ENCODE measurements at regions not wholly inside any gene's neighbourhood (a gene's known extent, or its start where the extent isn't known, plus 50 kb on each side); places are given as distances from the start of the nearest gene placed in this dataset.
A peak's percentile ranks its signal among the peaks of the same experiment; 100 is the strongest.
"Not testable (repeated sequence)": the region's sequence is repeated elsewhere in the genome, so short reads cannot be mapped to it uniquely, and the experiment has no call there.

DNA sequence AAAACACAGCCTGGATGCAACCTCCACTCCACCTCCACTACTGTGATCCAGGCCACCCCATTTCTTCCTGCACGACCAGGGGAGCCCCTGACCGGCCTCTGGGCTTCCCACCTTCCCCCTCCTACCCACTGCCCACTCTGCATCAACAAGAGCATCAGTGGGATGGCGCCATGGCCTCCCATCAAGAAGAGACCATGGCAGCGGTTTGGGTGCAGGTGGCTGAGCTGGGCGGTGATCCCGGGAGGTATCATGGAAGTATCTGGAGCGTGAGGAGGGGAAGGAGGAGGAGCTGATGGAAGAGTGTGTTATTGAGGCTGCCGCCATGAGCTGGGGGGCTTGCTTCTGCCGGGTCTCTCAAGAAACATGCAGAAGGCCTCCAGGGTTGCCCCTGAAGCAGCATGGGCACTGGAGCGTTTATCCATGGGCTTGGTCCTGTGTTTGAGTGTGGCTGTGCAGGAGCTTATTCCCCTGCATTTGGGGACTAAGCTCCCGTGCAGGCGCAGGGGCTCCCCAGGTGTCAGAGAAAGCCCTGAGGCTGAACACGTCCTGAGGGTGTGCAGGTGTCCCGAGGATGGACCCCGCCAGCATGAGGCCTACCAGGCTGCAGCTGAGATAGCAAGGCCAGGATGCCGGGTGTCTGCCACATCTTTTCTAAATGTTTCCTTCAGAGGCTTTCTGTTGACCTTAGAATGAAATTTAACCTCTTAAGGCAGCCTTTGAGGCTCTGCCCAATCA lies 99.2 kb upstream of the PCBD1 start:
- DNase-seq (ENCODE audit: low spot score): no peak
- no peak for ATAC-seq

DNA sequence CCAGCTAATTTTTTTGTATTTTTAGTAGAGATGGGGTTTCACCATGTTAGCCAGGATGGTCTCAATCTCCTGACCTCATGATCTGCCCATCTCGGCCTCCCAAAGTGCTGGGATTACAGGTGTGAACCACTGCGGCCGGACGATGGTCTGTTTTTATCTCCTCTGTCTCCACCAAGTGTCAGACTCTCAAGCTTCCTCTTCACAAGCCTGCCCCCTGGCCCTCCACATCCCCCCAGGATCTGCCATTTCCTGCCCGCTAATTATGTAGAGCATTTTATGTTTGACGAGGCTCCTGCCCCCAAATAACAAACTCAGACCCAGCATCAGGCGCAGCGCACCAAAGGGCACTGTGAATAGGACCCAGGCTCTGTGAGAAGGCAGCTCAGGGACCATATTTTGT lies 101.8 kb upstream of the PCBD1 start:
- DNase-seq (ENCODE audit: low spot score): not testable (repeated sequence)

DNA sequence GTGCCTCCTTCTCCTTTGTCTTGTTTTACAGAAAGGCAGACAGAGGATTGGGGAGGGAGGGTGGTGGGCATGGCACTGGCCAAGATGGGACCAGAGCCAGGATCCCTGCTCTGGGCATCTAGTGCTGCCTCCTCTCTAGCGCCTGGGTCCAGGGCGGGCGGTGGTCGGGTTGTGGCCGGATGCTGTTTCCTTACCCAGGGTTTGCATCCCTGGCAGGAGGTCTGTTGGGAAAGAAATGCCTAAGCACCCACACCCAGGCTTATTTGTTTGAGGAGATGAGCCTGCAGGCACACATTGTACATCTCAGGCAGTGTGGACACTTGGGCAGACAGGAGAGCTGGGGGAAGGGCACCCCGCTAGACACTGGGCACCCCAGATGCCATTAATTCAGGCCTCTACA lies 102.3 kb upstream of the PCBD1 start:
- no peak for ATAC-seq

More for the DNA sequence above, 101.8 kb upstream of the PCBD1 start:
- ATAC-seq: not testable (repeated sequence)

DNA sequence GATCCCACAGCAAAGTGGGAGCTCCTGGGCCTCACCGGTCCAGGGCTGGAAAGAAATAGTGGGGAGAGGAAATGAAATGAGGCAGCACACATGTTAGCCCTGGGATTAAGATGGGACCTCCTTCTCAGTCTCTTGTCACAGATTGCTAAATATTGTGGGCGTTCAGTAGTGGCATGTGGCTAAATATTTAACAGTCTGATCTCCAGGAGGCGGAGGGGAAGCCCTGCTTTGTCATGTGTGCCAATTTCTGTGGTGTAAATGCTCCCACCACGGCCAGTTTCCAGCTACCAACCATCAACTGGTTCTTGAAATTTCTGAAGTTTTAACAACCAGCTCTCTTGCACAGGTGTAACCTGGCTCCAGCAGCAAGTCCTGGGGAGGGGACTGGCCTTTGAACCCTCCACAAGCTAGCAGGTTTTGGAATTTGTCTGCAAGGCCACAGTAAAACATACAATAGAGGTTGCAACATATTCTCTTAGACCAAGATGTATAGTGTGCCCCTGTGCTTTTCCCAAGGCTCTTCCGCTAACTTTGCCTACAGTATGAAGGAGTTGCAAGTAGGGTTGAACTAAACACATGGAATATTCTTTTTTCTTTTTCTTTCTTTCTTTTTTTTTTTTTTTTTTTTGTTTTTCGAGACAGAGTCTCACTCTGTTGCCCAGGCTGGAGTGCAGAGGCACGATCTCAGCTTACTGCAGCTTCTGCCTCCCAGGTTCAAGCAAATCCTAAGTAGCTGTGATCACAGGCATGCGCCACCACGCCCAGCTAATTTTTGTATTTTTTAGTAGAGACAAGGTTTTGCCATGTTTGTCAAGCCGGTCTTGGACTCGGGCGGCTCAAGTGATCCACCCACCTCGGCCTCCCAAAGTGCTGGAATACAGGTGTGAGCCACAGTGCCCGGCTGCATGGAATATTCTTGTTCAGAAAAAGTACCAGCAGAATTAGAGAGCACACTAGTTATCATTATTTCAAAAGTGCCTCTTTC lies 103.1 kb upstream of the PCBD1 start:
- no peak for DNase-seq (ENCODE audit: low spot score)
- peak; percentile 80 for ATAC-seq

More for the DNA sequence above, 102.3 kb upstream of the PCBD1 start:
- DNase-seq (ENCODE audit: low spot score): no peak

DNA sequence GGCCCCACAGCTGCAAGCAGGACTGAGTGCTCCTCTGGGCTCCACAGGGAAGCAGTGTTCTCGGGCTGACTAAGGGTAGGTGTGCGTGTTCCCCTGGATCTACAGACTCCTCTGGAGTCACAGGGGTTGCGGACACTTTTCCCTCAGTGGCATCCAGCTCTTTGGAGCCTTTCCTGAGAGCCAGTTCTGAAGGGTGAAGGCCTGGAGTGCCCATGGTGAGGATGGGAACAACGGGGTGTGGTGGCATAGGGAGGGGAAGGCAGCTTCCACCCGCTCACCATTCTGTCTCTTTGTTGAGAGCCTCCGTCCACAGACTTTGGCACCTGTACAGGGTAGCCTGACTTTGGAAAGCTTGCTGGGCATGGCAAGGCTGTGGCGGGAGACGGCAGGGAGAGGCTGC lies 104.1 kb upstream of the PCBD1 start:
- DNase-seq (ENCODE audit: low spot score): no peak

DNA sequence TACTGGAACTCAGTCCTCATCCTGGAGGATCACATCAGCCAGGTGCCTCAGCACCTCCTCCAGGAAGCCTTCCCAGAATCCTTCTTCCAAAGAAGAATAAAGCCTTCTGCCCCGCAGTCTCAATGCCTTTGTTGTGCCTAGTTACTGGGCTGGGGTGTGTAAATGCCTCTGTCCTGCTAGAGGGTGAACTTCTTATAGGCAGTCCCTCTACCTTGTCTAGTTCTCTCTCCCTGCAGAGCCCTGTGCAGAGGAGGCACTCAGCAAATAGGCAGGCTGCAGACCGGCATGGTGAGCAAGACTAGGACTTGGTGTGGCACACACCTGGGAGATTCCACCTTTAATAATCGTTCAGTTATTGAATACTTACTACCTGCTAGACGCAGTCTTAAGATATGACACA lies 104.7 kb upstream of the PCBD1 start:
- DNase-seq (ENCODE audit: low spot score) (no peak), ATAC-seq (no peak)

More for the DNA sequence above, 104.1 kb upstream of the PCBD1 start:
- no peak for ATAC-seq

DNA sequence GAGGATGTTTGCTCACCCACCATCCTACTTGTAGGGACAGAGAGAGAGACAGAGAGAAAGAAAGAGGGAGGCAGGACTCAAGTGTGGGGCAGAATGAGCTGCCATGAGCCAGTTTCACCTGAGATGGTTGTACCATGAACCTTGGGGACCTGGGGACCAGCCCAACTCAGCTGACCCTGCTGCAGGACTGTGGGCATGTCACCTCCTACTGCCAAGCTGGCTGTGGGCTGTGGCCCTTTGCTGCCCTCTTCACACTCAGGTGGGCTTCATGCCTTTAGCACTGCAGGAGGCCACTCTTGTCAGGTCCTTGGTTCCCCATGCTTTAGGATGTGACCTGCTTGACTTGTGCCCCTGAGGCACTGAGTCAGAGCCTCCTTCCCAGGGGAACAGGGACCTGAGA lies 108.2 kb upstream of the PCBD1 start:
- ATAC-seq (no peak), DNase-seq (ENCODE audit: low spot score) (no peak)

DNA sequence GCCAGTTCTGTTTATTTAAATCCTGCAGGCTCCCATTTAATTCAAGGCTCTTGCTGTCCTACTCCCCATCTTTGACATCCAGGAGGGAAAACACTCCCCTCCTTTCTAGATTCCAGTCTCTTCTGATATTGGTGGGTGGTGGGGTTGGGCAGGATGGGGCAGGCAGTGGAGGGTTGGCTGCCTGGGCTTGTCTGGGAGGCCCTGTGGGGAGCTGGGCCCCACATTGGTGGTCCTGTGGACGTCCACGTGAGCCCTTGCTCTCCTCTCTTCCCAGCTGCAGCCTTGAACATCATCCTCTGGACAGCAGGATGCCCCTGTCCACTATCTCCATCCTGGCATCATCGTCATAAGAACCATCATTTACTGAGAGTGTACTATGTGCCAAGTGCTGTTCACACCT lies 108.9 kb upstream of the PCBD1 start:
- DNase-seq (ENCODE audit: low spot score): no peak
- no peak for ATAC-seq

DNA sequence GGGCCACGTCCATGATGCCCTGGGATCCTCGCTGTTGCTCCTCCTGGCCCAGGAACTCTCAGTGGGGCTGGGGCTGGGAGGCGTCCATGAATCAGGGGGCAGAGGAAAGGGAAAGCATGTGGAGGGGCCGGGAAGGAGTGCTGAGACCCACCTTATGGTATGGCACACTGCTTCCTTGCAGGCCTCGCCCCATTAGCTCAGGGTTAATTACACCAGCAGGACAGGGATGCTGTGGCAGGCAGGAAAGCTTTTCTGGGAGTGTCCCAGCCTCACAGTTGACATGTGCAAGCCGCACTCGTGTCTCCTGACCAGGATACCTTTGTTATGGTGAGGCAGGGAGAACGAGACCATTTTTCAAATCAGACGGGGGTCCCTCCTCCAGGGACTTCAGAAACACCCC lies 109.7 kb upstream of the PCBD1 start:
- ATAC-seq (no peak), DNase-seq (ENCODE audit: low spot score) (no peak)

DNA sequence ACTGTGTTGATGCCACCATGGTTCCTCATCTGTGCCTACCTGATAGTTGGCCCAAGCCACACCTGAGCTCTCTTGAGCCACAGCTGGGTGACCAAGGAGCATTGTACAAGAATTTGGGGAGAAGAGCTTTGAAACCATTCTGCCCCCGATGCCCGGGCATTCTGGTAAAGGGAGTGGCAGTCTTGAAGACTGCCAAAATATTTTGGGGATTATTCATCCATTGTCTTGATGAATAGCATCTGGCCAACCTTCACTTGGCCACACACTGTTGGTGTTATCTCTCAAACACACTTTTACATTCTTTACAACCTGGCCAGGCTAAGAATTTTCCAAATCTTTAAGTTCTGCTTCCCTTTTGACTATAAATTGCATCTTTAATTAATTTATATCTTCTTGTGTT lies 113.1 kb upstream of the PCBD1 start:
- DNase-seq (ENCODE audit: low spot score): no peak
- ATAC-seq: no peak

DNA sequence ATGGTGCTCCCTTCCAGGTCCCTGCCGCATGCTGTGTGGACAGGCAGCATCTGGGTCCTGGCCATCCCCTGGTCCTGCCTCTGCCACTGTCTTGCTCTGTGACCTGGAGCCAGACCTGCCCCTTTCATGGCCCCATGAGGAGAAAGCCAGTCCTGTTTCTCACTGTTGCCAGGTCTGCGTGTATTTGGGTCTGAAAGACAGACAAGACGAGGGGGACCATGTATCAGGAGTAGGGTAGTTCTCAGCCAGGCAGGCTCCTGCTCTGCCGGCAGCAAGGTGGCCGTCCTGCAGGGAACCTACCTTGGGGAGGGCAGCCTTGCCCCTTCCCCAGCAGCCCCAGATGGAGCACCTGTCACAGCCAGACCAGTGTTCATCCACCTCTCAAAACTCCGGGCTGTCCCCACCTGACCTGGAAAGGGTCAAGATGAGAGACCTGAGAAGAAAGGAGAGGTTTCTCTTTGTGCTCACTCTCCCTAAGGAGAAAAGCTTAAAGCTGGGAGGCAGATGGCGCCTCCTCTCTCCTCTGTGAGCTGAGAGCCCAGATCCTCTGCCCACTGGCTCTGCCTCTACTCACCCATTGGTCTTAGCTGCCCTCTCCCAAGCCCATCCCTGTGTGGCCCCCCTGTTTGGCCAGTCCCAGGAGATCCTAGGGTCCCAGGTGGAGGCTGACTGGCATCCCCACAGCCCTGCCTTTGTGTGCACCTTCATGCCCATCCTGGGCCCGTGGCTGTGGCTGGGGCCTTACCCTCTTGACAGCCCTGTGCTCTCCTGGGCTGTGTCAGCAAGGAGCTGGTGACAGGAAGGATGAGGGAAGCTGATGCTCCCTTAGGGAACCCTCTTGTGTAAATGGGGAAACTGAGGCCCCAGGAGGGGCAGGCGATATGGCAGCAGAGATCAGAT lies 116.1 kb upstream of the PCBD1 start:
- ATAC-seq (no peak), DNase-seq (ENCODE audit: low spot score) (no peak)

DNA sequence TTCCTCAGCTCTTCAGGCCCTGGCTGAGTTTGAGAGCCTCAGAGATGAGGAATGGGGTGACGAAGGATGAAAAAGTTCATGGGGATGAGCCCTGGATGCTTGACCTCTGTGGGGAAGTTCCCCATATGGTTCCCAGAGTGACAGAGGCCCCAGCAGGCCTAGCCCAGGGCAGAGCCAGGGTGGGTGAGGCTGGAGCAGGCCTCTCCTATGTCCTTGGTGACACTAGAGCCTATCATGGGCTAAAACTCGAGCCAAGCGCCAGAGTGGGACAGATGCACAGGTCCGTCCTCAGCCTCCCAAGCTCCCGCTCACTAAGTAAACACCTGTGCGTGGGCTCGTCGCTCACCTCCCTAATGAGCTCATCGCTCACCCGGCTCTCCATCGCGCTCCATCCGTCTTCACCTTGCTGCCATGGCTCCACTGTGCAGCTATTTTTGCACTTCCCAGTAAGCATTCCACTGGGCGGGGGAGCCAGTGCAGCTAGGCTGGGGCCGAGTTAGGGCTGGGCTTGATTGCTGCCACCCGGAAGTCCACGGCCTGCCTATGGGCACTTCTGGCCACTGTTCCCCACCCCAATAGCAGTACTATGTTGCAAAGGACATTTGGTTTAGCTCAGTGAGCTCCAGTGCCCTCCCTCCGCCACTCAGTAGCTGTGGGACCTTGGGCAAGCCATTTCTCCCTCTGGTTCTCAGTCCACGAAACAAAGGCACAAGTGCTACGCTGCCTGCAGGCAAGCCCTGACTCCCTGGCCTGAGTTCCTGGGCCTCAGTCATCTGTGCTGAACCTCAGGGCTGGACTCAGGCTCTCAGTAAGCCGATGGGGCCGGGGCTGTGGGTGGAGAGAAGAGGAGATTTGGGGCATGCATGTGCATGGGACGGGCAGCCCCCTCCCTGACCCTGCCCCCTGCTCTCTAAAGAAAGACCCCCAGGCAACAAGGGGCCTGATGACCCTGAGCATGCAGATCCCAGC lies 117.3 kb upstream of the PCBD1 start:
- DNase-seq (ENCODE audit: low spot score): no peak
- no peak for ATAC-seq

DNA sequence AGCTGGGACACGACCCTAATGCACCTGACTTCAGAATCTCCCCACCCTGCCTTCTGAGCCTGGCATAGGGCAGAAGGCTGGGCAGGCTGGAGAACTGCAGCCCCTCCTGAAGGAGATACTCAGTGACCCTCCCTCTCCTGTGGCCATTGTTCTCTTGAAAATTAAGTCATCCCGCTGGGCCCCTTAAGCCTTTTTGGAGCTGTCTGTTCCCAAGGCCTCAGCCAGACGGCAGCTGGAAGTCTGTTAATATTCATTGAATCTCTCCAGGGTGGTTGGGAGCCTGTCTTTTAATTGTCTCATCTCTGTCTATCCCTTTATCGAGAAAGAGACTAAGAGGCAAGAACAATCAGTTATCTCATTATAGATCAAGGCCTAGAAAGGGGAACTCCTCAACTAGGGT lies 118.1 kb upstream of the PCBD1 start:
- no peak for ATAC-seq
- DNase-seq (ENCODE audit: low spot score): no peak

DNA sequence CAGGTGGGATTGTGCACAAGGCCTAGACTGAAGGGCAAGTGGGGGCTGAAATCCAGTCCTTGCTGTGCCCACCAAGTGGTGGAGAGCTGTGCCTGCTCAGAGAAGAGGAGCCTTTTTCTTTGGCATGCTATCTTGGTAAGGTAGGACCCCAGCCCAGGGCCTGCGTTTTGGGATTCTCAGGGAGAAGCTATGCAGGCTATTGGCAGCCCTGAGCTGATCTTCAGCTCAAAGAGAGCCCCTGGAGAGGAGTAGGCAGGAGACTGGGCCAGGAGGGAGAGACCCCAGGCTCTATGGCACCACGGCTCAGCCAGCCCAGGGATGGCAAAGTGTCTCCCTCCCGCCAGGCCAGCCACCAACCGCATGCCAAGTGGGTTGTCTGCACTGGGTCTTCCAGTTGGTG lies 119.2 kb upstream of the PCBD1 start:
- ATAC-seq (no peak), DNase-seq (ENCODE audit: low spot score) (no peak)

DNA sequence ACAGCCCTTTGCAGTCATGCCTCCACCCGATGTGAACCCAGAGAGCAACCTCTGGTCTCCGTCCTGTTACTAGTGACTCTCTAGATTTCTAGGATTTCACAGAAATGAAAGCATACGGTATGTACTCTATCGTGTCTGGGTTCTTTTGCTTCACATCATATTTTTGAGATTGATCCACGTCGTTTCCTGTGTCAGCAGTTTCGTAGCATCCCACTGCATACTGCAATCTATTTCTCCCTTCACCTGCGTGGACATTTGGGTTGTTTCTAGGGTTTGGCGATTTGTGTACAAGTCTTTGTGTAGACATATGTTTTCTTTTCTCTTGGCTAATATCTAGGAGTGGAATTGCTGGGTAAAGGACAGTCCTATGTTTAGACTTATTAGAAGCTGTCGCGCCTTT lies 119.8 kb upstream of the PCBD1 start:
- DNase-seq (ENCODE audit: low spot score) (no peak), ATAC-seq (no peak)

DNA sequence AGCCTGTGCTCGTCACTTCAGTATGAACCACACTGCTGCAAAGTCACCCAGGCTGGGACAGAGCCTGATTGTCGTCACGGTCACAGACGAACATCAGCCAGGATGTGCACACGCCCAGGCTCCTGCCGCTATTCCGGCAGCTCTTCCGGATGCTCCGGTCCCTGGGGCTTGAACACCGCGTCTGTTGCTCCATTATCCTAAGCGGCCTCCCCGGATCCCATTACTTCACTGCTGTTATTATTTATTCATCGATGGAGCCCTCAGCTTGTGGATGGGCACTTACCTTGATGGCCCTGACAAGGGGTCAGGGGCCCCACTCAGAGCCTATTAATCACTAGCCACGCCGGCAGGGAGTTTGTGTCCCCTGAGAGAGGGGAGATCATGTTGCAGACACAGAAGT lies 120.8 kb upstream of the PCBD1 start:
- no peak for ATAC-seq
- DNase-seq (ENCODE audit: low spot score): no peak

DNA sequence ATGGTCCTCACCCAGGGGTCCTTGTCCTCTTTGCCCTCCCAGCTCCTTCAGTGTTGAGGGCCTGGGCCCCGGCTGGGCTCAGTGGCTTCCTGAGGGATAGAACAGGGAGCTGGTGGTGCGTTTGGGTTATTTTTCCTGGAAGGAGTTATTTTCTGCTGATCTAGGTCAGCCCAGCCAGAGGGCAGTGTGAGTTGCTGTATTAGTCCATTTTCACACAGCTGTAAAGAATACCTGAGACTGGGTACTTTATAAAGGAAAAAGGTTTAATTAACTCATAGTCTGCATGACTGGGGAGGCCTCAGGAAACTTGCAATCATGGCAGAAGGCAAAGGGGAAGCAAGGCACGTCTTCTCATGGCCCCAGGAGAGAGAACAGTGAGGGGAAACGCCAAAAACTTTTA lies 122.4 kb upstream of the PCBD1 start:
- ATAC-seq: no peak
- DNase-seq (ENCODE audit: low spot score): no peak

DNA sequence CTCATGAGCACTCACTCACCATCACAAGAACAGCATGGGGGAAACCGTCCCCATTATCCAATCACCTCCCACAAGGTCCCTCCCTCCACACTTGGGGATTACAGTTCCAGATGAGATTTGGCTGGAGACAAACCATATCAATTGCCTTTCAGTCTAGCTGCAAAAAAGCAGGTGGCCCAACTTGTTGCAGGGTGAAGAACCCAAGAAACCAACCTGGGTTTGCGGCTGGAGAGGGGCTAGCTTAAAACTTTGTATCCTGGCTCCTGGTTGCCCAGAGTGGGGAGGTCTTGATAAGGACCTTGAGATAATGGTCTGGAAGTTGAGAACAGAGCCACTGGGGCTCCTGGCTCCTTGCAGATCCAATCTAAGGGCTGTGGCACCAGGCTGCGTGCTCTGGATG lies 122.8 kb upstream of the PCBD1 start:
- DNase-seq (ENCODE audit: low spot score) (no peak), ATAC-seq (no peak)

DNA sequence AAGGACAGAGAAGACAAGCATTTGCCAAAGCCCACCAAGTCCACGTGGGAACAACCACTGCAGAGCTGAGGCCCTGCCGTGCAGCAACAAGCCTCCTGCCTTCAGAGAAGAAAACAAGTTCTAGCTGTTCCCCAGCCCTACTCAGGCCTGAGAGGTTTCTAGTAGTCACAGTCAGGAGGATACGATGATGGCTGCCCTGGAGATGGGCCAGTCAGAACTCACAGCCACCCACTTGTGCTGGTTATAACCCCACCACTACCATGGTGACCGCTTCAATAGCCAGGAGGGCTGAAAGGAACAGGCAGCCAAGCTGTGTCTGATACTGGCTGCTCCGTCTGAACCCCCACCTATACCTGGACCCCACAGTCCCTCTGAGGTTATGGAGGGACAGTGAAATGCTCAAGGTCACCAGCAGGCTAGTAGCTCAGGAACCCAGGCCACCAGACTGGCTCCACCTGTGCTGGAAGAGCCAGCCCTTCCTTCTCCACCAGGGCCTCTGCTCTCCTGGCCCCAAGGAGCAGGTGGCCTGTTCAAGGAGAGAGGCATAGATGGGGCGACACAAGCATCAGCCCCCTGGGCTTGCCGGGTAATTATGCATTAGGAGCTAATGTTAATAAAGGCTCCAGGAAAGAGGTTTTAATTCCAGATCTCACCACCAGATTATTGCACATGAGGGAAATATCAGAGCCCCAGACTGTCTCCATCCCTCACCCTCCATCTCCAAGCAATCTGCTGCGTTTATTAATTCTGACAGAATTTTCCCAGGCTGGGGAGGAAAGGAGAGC lies 125.8 kb upstream of the PCBD1 start:
- ATAC-seq (no peak), DNase-seq (ENCODE audit: low spot score) (no peak)
